Kidney (tissue), 13 donors: ENCODE measurements at regions not wholly inside any gene's neighbourhood (a gene's known extent, or its start where the extent isn't known, plus 50 kb on each side); places are given as distances from the start of the nearest gene placed in this dataset.

Experiments
- DNase-seq, 5 donors: peaks; one replicate each; pipeline ENCODE4 v3.0.0-alpha.2; 2013 to 2020
- FAIRE-seq: peaks from 2 replicates; lab custom pipeline; 2012; peaks lifted over from hg19 to GRCh38; lab: Jason Lieb, UNC
- H3K27ac ChIP-seq, 2 donors: one replicate each; pipeline ENCODE4 v1.7.0; 2013; ENCODE audit warnings: low read depth in 2 of 2, low read length in 2 of 2, inconsistent platforms in 1 of 2
- H3K27me3 ChIP-seq: one replicate; pipeline ENCODE4 v1.7.1; 2013; ENCODE audit warnings: low read length, inconsistent platforms; ENCODE audit not compliant: control insufficient read depth, insufficient read depth
- H3K36me3 ChIP-seq, 3 donors: one replicate each; pipeline versions ENCODE4 v1.7.0 to v1.7.1; 2013; ENCODE audit warnings: low read length in 3 of 3, control low read depth in 1 of 3, inconsistent platforms in 1 of 3; ENCODE audit not compliant: insufficient read depth in 3 of 3, control insufficient read depth in 2 of 3
- H3K4me1 ChIP-seq, 3 donors: one replicate each; pipeline versions ENCODE4 v1.7.0 to v1.7.1; 2013; ENCODE audit warnings: low read length in 3 of 3, inconsistent platforms in 1 of 3, low read depth in 1 of 3; ENCODE audit not compliant: control insufficient read depth in 2 of 3, insufficient read depth in 2 of 3
- H3K4me3 ChIP-seq, 3 donors: one replicate each; pipeline versions ENCODE4 v1.7.0 to v1.8.1; 2013; ENCODE audit warnings: low read length in 3 of 3, control low read depth in 1 of 3, inconsistent platforms in 1 of 3
- H3K9ac ChIP-seq, 3 donors: one replicate each; pipeline versions ENCODE4 v1.7.0 to v1.7.1; 2013; ENCODE audit warnings: low read length in 3 of 3, control low read depth in 1 of 3, inconsistent platforms in 1 of 3
- H3K9me3 ChIP-seq, 3 donors: one replicate each; pipeline versions ENCODE4 v1.7.0 to v1.7.1; 2013; ENCODE audit warnings: low read length in 3 of 3, control low read depth in 1 of 3, inconsistent platforms in 1 of 3; ENCODE audit not compliant: control insufficient read depth in 2 of 3, insufficient read depth in 1 of 3
- CTCF ChIP-seq: IDR thresholded peaks from 3 replicates; pipeline ENCODE4 v1.5.1; 2012; ENCODE audit warnings: mild to moderate bottlenecking, moderate library complexity, borderline replicate concordance; ENCODE audit not compliant: insufficient read depth; ENCODE audit errors: extremely low read depth
- intact Hi-C: fragments of 100-400 bp; cut with DNase I; formaldehyde crosslinking; loops from one replicate; pipeline ENCODE4 v1.11.1; 2022
- donor health status: control.
- donor health status: control.
- donor health status: control.
- donor health status: control.
- donor health status: control.
- donor health status: DM: yes; HTN: yes; CAD: no.
- donor health status: Normal renal cell carcinoma (clear cell type).

GRCh38 chr21:23607782-23608431 is 1999.4 kb downstream of the MRPL39 start:
- no peaks in the 10 kb centered on the region for H3K9me3 ChIP-seq
- H3K9ac ChIP-seq: no peak overlapping the region
- no peak overlapping the region for H3K27ac ChIP-seq
- FAIRE-seq (no peak), DNase-seq (no peak)
- no peaks in the 10 kb centered on the region for H3K27me3 ChIP-seq
- no peaks in the 10 kb centered on the region for H3K4me1 ChIP-seq
- no peak for TF ChIP-seq CTCF
- H3K36me3 ChIP-seq: no peaks in the 10 kb centered on the region
- intact Hi-C loops: no loop called here
- no peak overlapping the region for H3K4me3 ChIP-seq

DNA sequence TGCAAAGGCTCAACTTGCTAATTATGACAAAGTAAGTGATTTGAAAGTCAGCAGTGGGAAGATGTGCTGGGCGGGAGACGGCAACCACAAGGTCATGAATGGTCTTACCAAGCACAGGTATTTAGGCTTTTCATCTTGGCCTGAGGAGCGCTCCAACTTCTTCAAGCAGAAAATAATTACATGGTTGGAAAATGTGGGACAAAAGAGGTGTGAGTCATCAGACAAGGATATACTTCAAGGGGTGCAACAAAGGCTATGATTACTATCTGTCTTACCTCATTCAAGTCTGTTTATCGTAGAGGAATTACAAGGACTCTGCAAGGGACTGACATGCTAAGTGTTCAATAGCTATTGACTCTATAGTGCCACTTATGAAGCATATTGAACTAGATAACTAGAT is 2005.7 kb downstream of the MRPL39 start:
- H3K9me3 ChIP-seq: no peaks in the 10 kb centered on the region
- no peak overlapping the region for H3K9ac ChIP-seq
- no peak overlapping the region for H3K27ac ChIP-seq
- FAIRE-seq: no peak
- no peaks in the 10 kb centered on the region for H3K36me3 ChIP-seq
- intact Hi-C loops: no loop called here
- TF ChIP-seq CTCF: no peak
- H3K4me1 ChIP-seq: no peaks in the 10 kb centered on the region
- no peaks in the 10 kb centered on the region for H3K27me3 ChIP-seq
- no peak overlapping the region for H3K4me3 ChIP-seq
- no peak for DNase-seq

- DNase-seq (no peak), FAIRE-seq (no peak)
- H3K4me3 ChIP-seq: no peak overlapping the region
- no peaks in the 10 kb centered on the region for H3K9me3 ChIP-seq
- no peaks in the 10 kb centered on the region for H3K4me1 ChIP-seq
- no peaks in the 10 kb centered on the region for H3K27me3 ChIP-seq
- no peak overlapping the region for H3K27ac ChIP-seq
- no peaks in the 10 kb centered on the region for H3K36me3 ChIP-seq
- H3K9ac ChIP-seq: no peak overlapping the region
- intact Hi-C loops: no loop called here
- TF ChIP-seq CTCF: no peak
Measured at GRCh38 chr21:23593582-23593981, 2013.7 kb downstream of the MRPL39 start.

- TF ChIP-seq CTCF: no peak
- intact Hi-C loops: no loop called here
- no peaks in the 10 kb centered on the region for H3K27me3 ChIP-seq
- no peak overlapping the region for H3K27ac ChIP-seq
- no peak overlapping the region for H3K9ac ChIP-seq
- peaks cover 0 to 2% (median 0%) of the 10 kb centered on the region in 3 donors for H3K9me3 ChIP-seq
- no peaks in the 10 kb centered on the region for H3K36me3 ChIP-seq
- FAIRE-seq (no peak), DNase-seq (no peak)
- no peak overlapping the region for H3K4me3 ChIP-seq
- H3K4me1 ChIP-seq: no peaks in the 10 kb centered on the region
Measured at GRCh38 chr21:23585419-23585818, 2021.9 kb downstream of the MRPL39 start.
